Vagina (tissue), 2 donors: ENCODE measurements at regions not wholly inside any gene's neighbourhood (a gene's known extent, or its start where the extent isn't known, plus 50 kb on each side); places are given as distances from the start of the nearest gene placed in this dataset.

Experiments used
- DNase-seq, 2 donors: peaks; one replicate each; pipeline ENCODE4 v3.0.0-alpha.2; 2017; ENCODE audit errors: extremely low spot score in 2 of 2
- H3K27ac ChIP-seq: fragments of 200-600 bp; sonication (generic); one replicate; pipeline ENCODE4 v1.5.1; 2019
- H3K27me3 ChIP-seq: fragments of 200-600 bp; sonication (generic); one replicate; pipeline ENCODE4 v1.5.1; 2019
- H3K36me3 ChIP-seq, 2 donors: fragments of 200-600 bp; sonication (generic); one replicate each; pipeline ENCODE4 v1.5.1; 2017 to 2019
- H3K4me1 ChIP-seq: fragments of 200-600 bp; sonication (generic); one replicate; pipeline ENCODE4 v1.5.1; 2019
- H3K4me3 ChIP-seq, 2 donors: fragments of 200-600 bp; sonication (generic); 1 replicate in 1 of 2; 2 replicates in 1 of 2; pipeline ENCODE4 v1.5.1; 2016 to 2019
- H3K9me3 ChIP-seq: fragments of 200-600 bp; sonication (generic); one replicate; pipeline ENCODE4 v1.5.1; 2019
- CTCF ChIP-seq, 3 experiments: fragments of 450-650 bp in 2 of 3; fragments of 200-600 bp in 1 of 3; sonication (generic) in 1 of 3; IDR thresholded peaks; one replicate each; pipeline ENCODE4 v1.5.1; 2017 to 2019; ENCODE audit warnings: antibody characterized with exemption in 3 of 3, mild to moderate bottlenecking in 2 of 3, moderate library complexity in 2 of 3
- POLR2A ChIP-seq, 2 donors: fragments of 450-650 bp; IDR thresholded peaks; one replicate each; pipeline ENCODE4 v1.6.1; 2017; ENCODE audit warnings: antibody characterized with exemption in 2 of 2, mild to moderate bottlenecking in 2 of 2, moderate library complexity in 2 of 2
- POLR2AphosphoS5 ChIP-seq, 2 donors: sonication (generic); formaldehyde crosslinking; IDR thresholded peaks; one replicate each; pipeline ENCODE4 v1.9.0; 2017; ENCODE audit warnings: antibody characterized with exemption in 2 of 2, mild to moderate bottlenecking in 2 of 2, low read depth in 1 of 2; ENCODE audit not compliant: insufficient read depth in 1 of 2
- intact Hi-C: fragments of 100-400 bp; cut with DNase I; formaldehyde crosslinking; loops from one replicate; pipeline ENCODE4 v1.15.1; 2023

- H3K4me1 ChIP-seq: peaks cover 35% of the 10 kb centered on the region
- intact Hi-C loops: no loop called here
- H3K36me3 ChIP-seq: no peaks in the 10 kb centered on the region
- H3K9me3 ChIP-seq: no peaks in the 10 kb centered on the region
- H3K4me3 ChIP-seq: no peak overlapping the region
- H3K27ac ChIP-seq: no peak overlapping the region
- no peaks in the 10 kb centered on the region for H3K27me3 ChIP-seq
- TF ChIP-seq POLR2AphosphoS5 (IDR thresholded peaks at IDR 0.05; ENCODE audit: insufficient read depth in 1 of 2, low read depth in 1 of 2) (no peak), POLR2A (IDR thresholded peaks at IDR 0.05) (no peak), CTCF (IDR thresholded peaks at IDR 0.05) (no peak)
- no peak for DNase-seq
Measured at GRCh38 chr4:104905065-104905464, 241.6 kb upstream of the TET2 start.

- Histone ChIP-seq H3K4me3 (no peak overlapping the region), H3K36me3 (no peaks in the 10 kb centered on the region), H3K4me1 (peaks cover 35% of the 10 kb centered on the region), H3K9me3 (no peaks in the 10 kb centered on the region), H3K27ac (no peak overlapping the region), H3K27me3 (no peaks in the 10 kb centered on the region)
- DNase-seq: no peak
- TF ChIP-seq POLR2A (IDR thresholded peaks at IDR 0.05) (no peak), CTCF (IDR thresholded peaks at IDR 0.05) (no peak), POLR2AphosphoS5 (IDR thresholded peaks at IDR 0.05; ENCODE audit: insufficient read depth in 1 of 2, low read depth in 1 of 2) (no peak)
- intact Hi-C loops: no loop called here
Measured at GRCh38 chr4:104905546-104905945, 241.1 kb upstream of the TET2 start.

- TF ChIP-seq POLR2A (IDR thresholded peaks at IDR 0.05) (no peak), CTCF (IDR thresholded peaks at IDR 0.05) (no peak), POLR2AphosphoS5 (IDR thresholded peaks at IDR 0.05; ENCODE audit: insufficient read depth in 1 of 2, low read depth in 1 of 2) (no peak)
- Histone ChIP-seq H3K4me3 (no peak overlapping the region), H3K36me3 (no peaks in the 10 kb centered on the region), H3K27me3 (no peaks in the 10 kb centered on the region), H3K9me3 (no peaks in the 10 kb centered on the region), H3K27ac (no peak overlapping the region), H3K4me1 (peaks cover 34% of the 10 kb centered on the region)
- intact Hi-C loops: no loop called here
- no peak for DNase-seq
Measured at GRCh38 chr4:104906276-104906675, 240.4 kb upstream of the TET2 start.

- Histone ChIP-seq H3K27ac (no peak overlapping the region), H3K4me1 (peaks cover 28% of the 10 kb centered on the region), H3K27me3 (no peaks in the 10 kb centered on the region), H3K9me3 (no peaks in the 10 kb centered on the region), H3K4me3 (no peak overlapping the region), H3K36me3 (no peaks in the 10 kb centered on the region)
- intact Hi-C loops: no loop called here
- no peak for DNase-seq
- no peak for TF ChIP-seq POLR2AphosphoS5 (IDR thresholded peaks at IDR 0.05; ENCODE audit: insufficient read depth in 1 of 2, low read depth in 1 of 2)
- TF ChIP-seq POLR2A (IDR thresholded peaks at IDR 0.05): no peak
- no peak for TF ChIP-seq CTCF (IDR thresholded peaks at IDR 0.05)
Measured at GRCh38 chr4:104907074-104907649, 239.5 kb upstream of the TET2 start.

- TF ChIP-seq POLR2AphosphoS5 (IDR thresholded peaks at IDR 0.05; ENCODE audit: insufficient read depth in 1 of 2, low read depth in 1 of 2): no peak
- no peak for TF ChIP-seq POLR2A (IDR thresholded peaks at IDR 0.05)
- no peak for TF ChIP-seq CTCF (IDR thresholded peaks at IDR 0.05)
- Histone ChIP-seq H3K36me3 (no peaks in the 10 kb centered on the region), H3K9me3 (peaks cover 2% of the 10 kb centered on the region), H3K27me3 (no peaks in the 10 kb centered on the region), H3K4me1 (peaks cover 28% of the 10 kb centered on the region), H3K4me3 (no peak overlapping the region), H3K27ac (no peak overlapping the region)
- DNase-seq: no peak
- intact Hi-C loops: no loop called here
Measured at GRCh38 chr4:104907991-104908390, 238.7 kb upstream of the TET2 start.
